HEK293T (cell line): ENCODE measurements at regions not wholly inside any gene's neighbourhood (a gene's known extent, or its start where the extent isn't known, plus 50 kb on each side); places are given as distances from the start of the nearest gene placed in this dataset.

ENCODE experiments used
- CTCF ChIA-PET: fragments of 350-600 bp; formaldehyde crosslinking; extraction: SDS; loops from one replicate; lab custom pipeline; 2021; ENCODE audit warnings: antibody characterized with exemption, inconsistent platforms; lab: Yijun Ruan, JAX
- POLR2A ChIA-PET: fragments of 350-600 bp; formaldehyde crosslinking; extraction: SDS; loops from one replicate; lab custom pipeline; 2020; ENCODE audit warnings: antibody characterized with exemption, inconsistent platforms; lab: Yijun Ruan, JAX
- DNase-seq: peaks from one replicate; pipeline ENCODE4 v3.0.0; 2012; ENCODE audit warnings: mixed read lengths; ENCODE audit errors: extremely low spot score
- ARNT ChIP-seq: fragments of 450-650 bp; IDR thresholded peaks from 2 replicates; pipeline ENCODE4 v1.6.1; 2017; ENCODE audit warnings: mild to moderate bottlenecking
- BHLHE40 ChIP-seq: fragments of 450-650 bp; IDR thresholded peaks from 2 replicates; pipeline ENCODE4 v1.6.1; 2016; ENCODE audit warnings: mild to moderate bottlenecking, moderate library complexity, borderline replicate concordance
- CTBP1 ChIP-seq: fragments of 450-650 bp; IDR thresholded peaks from 2 replicates; pipeline ENCODE4 v1.6.1; 2016; ENCODE audit warnings: borderline replicate concordance
- ELF4 ChIP-seq: fragments of 450-650 bp; IDR thresholded peaks from 2 replicates; pipeline ENCODE4 v1.6.1; 2017; ENCODE audit warnings: antibody characterized with exemption
- FOXA1 ChIP-seq: fragments of 450-650 bp; IDR thresholded peaks from 2 replicates; pipeline ENCODE4 v1.6.1; 2016; ENCODE audit warnings: mild to moderate bottlenecking
- FOXK2 ChIP-seq: fragments of 450-650 bp; IDR thresholded peaks from 2 replicates; pipeline ENCODE4 v1.6.1; 2016; ENCODE audit warnings: mild to moderate bottlenecking
- FOXM1 ChIP-seq: fragments of 450-650 bp; IDR thresholded peaks from 2 replicates; pipeline ENCODE4 v1.6.1; 2017; ENCODE audit warnings: mild to moderate bottlenecking, borderline replicate concordance
- HDGF ChIP-seq: fragments of 450-650 bp; IDR thresholded peaks from 2 replicates; pipeline ENCODE4 v1.6.1; 2017; ENCODE audit warnings: antibody characterized with exemption, borderline replicate concordance
- L3MBTL2 ChIP-seq: fragments of 450-650 bp; conservative IDR thresholded peaks from 2 replicates; pipeline ENCODE4 v1.6.1; 2016; ENCODE audit warnings: mild to moderate bottlenecking
- LEF1 ChIP-seq: fragments of 450-650 bp; IDR thresholded peaks from 2 replicates; pipeline ENCODE4 v1.6.1; 2017; ENCODE audit warnings: mild to moderate bottlenecking, borderline replicate concordance
- NFRKB ChIP-seq: fragments of 450-650 bp; IDR thresholded peaks from 2 replicates; pipeline ENCODE4 v1.6.1; 2016; ENCODE audit warnings: mild to moderate bottlenecking, moderate library complexity
- PKNOX1 ChIP-seq: fragments of 450-650 bp; IDR thresholded peaks from 2 replicates; pipeline ENCODE4 v1.6.1; 2016
- SP1 ChIP-seq: fragments of 450-650 bp; IDR thresholded peaks from 2 replicates; pipeline ENCODE4 v1.6.1; 2017
- SUZ12 ChIP-seq: fragments of 450-650 bp; IDR thresholded peaks from 2 replicates; pipeline ENCODE4 v1.6.1; 2016; ENCODE audit warnings: mild to moderate bottlenecking
- TARDBP ChIP-seq: fragments of 450-650 bp; IDR thresholded peaks from 2 replicates; pipeline ENCODE4 v1.6.1; 2016
- ZNF384 ChIP-seq: fragments of 450-650 bp; IDR thresholded peaks from 2 replicates; pipeline ENCODE4 v1.6.1; 2016

DNA sequence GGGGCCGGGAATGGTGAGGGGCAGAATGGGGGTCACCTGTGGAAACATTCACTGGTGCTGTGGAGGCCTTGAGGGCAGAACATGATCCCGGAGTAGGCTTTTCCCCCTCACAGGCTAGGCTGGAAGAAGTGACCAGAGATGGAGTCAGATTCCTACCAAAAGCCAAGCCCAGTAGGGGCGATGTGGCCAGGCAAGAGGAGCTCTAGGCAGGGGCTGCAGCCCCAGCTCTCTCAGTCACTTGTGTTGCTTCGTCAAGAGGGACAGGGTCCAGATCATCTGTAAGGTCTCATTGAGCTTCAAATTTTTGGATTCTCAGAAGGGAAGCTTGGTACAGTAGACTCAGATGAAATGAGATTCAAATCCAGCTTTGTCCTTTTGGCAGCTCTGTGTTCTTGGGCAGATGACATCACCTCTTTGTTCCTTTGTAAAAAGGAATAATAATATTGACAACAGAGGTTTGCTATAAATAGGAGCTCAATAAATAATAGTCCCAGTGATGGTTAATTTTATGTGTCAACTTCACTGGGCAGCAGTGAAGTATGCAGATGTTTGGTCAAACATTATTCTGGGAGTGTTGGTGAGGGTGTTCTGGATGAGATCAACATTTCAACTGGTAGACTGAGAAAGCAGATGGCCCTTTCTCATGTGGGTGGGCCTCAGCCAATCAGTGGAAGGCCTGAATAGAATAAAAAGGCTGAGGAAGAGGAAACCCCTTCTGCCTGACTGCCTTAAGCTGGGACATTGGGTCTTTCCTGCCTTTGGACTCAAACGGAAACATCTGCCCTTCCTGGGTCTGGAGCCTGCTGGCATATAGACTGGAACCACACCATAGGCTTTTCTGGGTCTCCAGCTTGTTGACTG is 324.7 kb upstream of the USP24 start:
- POLR2A ChIA-PET, result no interaction called here
- no peak for DNase-seq
- TF ChIP-seq LEF1 (no peak), FOXK2 (no peak), PKNOX1 (no peak), ELF4 (no peak), HDGF (no peak), SP1 (no peak), SUZ12 (no peak), ARNT (no peak)
- CTCF ChIA-PET, result no interaction called here

GRCh38 chr1:55538428-55538827 is 323.3 kb upstream of the USP24 start:
- TF ChIP-seq FOXM1 (no peak), CTBP1 (no peak), ARNT (no peak), FOXA1 (no peak), BHLHE40 (no peak), TARDBP (no peak)
- no peak for DNase-seq
- ChIA-PET POLR2A (no interaction called here), CTCF (no interaction called here)

DNA sequence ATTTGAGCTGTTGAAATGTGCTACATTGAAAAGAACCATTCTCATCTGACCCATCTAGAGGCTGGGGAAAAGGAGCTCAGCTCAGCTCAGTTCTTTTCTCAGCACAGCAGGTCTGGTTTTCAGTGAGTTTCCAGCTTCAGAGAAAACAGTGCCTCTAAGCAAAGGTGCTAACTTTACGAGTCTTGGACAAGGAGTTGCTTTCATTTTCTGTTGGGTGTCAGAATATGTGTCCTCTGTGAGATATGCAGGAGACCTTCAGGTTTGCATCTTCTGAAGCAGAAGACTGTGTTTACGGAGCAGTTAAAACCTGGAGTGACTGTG is 321.3 kb upstream of the USP24 start:
- ChIA-PET CTCF (no interaction called here), POLR2A (no interaction called here)
- TF ChIP-seq SUZ12 (no peak), ARNT (no peak), CTBP1 (no peak), ZNF384 (no peak), FOXK2 (no peak), NFRKB (no peak), ELF4 (no peak), SP1 (no peak), BHLHE40 (no peak), FOXM1 (no peak), LEF1 (no peak), PKNOX1 (no peak), HDGF (no peak), FOXA1 (no peak)
- no peak for DNase-seq

GRCh38 chr1:55535724-55536544 is 320.8 kb upstream of the USP24 start:
- no peak for TF ChIP-seq BHLHE40
- TF ChIP-seq PKNOX1, result no peak
- no peak for TF ChIP-seq FOXM1
- TF ChIP-seq L3MBTL2, result no peak
- no peak for TF ChIP-seq CTBP1
- no peak for TF ChIP-seq ELF4
- no peak for TF ChIP-seq HDGF
- no peak for TF ChIP-seq SP1
- no peak for TF ChIP-seq FOXA1
- TF ChIP-seq FOXK2, result no peak
- TF ChIP-seq LEF1, result no peak
- POLR2A ChIA-PET, result no interaction called here
- CTCF ChIA-PET, result no interaction called here
- DNase-seq, result no peak

DNA sequence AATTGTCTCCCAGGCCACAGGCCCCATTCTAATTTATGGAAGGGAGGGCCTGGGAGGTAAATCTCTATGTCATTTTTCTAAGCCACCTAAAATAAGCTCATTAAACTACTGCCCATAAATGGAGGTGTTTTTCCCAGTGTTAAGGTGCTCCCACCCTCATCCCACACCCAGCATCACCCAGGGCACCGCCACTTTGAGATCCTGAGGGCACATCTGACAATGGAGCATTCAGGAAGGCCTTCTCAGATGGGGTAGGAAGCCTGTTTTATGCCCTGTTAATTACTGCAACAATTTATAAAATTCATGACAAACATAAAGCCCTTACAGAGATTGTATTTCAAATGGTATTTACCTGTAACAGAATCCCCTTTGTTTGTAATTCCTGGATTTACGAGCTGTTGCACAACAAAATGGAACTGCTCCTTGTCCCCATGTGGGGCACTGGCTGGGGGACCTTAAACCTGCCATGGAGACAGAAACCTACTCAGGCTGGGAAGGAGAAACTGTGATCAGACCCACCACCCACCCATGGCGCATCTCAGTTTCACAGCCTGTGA is 319.5 kb upstream of the USP24 start:
- POLR2A ChIA-PET, result no interaction called here
- TF ChIP-seq FOXA1 (no peak), PKNOX1 (no peak), HDGF (no peak), BHLHE40 (no peak), NFRKB (no peak), TARDBP (no peak), CTBP1 (no peak), L3MBTL2 (no peak), FOXK2 (no peak), SP1 (no peak), FOXM1 (no peak), ARNT (no peak), ELF4 (no peak)
- CTCF ChIA-PET, result no interaction called here
- no peak for DNase-seq
